ENCODE measurements at regions not wholly inside any gene's neighbourhood (a gene's known extent, or its start where the extent isn't known, plus 50 kb on each side); places are given as distances from the start of the nearest gene placed in this dataset.

GRCh38 chr9:115533511-115533910 is 415.6 kb upstream of the TNC start:
- no peak for TF ChIP-seq EP300 (IDR thresholded peaks at IDR 0.05)
- no peak for TF ChIP-seq CTCF (IDR thresholded peaks at IDR 0.05)
- TF ChIP-seq POLR2AphosphoS5 (IDR thresholded peaks at IDR 0.05): no peak
- no peak for TF ChIP-seq POLR2A (IDR thresholded peaks at IDR 0.05)
